Left hindlimb (tissue), 1 donor: ENCODE measurements at regions not wholly inside any gene's neighbourhood (a gene's known extent, or its start where the extent isn't known, plus 50 kb on each side); places are given as distances from the start of the nearest gene placed in this dataset.

ENCODE experiments used
- DNase-seq: peaks from one replicate; pipeline ENCODE4 v3.0.0-alpha.2; 2018

- DNase-seq = no peak
These were observed 61.9 kb upstream of the NRSN1 start for GRCh38 chr6:24064106-24064505.

- no peak for DNase-seq
These were observed 61.2 kb upstream of the NRSN1 start for GRCh38 chr6:24064832-24065231.

- DNase-seq = no peak
These were observed 56.5 kb upstream of the NRSN1 start for GRCh38 chr6:24069526-24069925.

GRCh38 chr6:24072038-24072746 is 53.8 kb upstream of the NRSN1 start:
- DNase-seq = no peak

- DNase-seq = no peak
These were observed 50.0 kb upstream of the NRSN1 start for GRCh38 chr6:24076011-24076410.
